H9 (cell line): ENCODE measurements at regions not wholly inside any gene's neighbourhood (a gene's known extent, or its start where the extent isn't known, plus 50 kb on each side); places are given as distances from the start of the nearest gene placed in this dataset.

Experiments used
- DNase-seq: peaks from one replicate; pipeline ENCODE4 v3.0.0-alpha.2; 2017
- H2AFZ ChIP-seq: one replicate; pipeline ENCODE4 v1.6.1; 2013; ENCODE audit warnings: mild to moderate bottlenecking, low read length, control low read depth, moderate library complexity
- H2AK5ac ChIP-seq: 2 replicates; pipeline ENCODE4 v1.6.1; 2013; ENCODE audit warnings: low read length, control low read depth, mixed read lengths; ENCODE audit not compliant: insufficient read length
- H2BK120ac ChIP-seq: one replicate; pipeline ENCODE4 v1.6.1; 2013; ENCODE audit warnings: low read depth, mild to moderate bottlenecking, low read length, control low read depth, inconsistent platforms; ENCODE audit not compliant: poor library complexity, severe bottlenecking
- H2BK12ac ChIP-seq: 2 replicates; pipeline ENCODE4 v1.6.1; 2013; ENCODE audit warnings: low read length, control low read depth, mixed read lengths, low read depth; ENCODE audit not compliant: insufficient read length
- H2BK15ac ChIP-seq: 2 replicates; pipeline ENCODE4 v1.6.1; 2013; ENCODE audit warnings: low read depth, low read length, control low read depth
- H2BK20ac ChIP-seq: one replicate; pipeline ENCODE4 v1.6.1; 2013; ENCODE audit warnings: low read depth, mild to moderate bottlenecking, low read length, control low read depth, inconsistent platforms; ENCODE audit not compliant: poor library complexity, severe bottlenecking
- H2BK5ac ChIP-seq: 2 replicates; pipeline ENCODE4 v1.6.1; 2013; ENCODE audit warnings: low read length, control low read depth, mixed read lengths; ENCODE audit not compliant: insufficient read length
- H3K14ac ChIP-seq: 2 replicates; pipeline ENCODE4 v1.6.1; 2013; ENCODE audit warnings: low read length, control low read depth; ENCODE audit not compliant: insufficient read depth
- H3K18ac ChIP-seq: 2 replicates; pipeline ENCODE4 v1.6.1; 2013; ENCODE audit warnings: low read depth, mild to moderate bottlenecking, mixed read lengths, low read length, control low read depth; ENCODE audit not compliant: insufficient read length
- H3K23ac ChIP-seq: 2 replicates; pipeline ENCODE4 v1.6.1; 2013; ENCODE audit warnings: low read length, control low read depth, mixed read lengths, low read depth; ENCODE audit not compliant: insufficient read length
- H3K23me2 ChIP-seq: 2 replicates; pipeline ENCODE4 v1.6.1; 2013; ENCODE audit warnings: low read depth, mild to moderate bottlenecking, mixed read lengths, low read length, control low read depth; ENCODE audit not compliant: insufficient read length, poor library complexity, severe bottlenecking
- H3K27ac ChIP-seq: 2 replicates; pipeline ENCODE4 v1.5.1; 2013; ENCODE audit warnings: low read length, control low read depth, mixed read lengths, low read depth; ENCODE audit not compliant: insufficient read length
- H3K27me3 ChIP-seq: 2 replicates; pipeline ENCODE4 v1.6.1; 2013; ENCODE audit warnings: low read length, control low read depth, inconsistent platforms; ENCODE audit not compliant: insufficient read depth
- H3K4ac ChIP-seq: 2 replicates; pipeline ENCODE4 v1.6.1; 2013; ENCODE audit warnings: low read depth, mild to moderate bottlenecking, control low read depth, inconsistent platforms, low read length, moderate library complexity
- H3K4me1 ChIP-seq: 2 replicates; pipeline ENCODE4 v1.6.1; 2013; ENCODE audit warnings: low read length, control low read depth, inconsistent platforms; ENCODE audit not compliant: insufficient read depth
- H3K4me2 ChIP-seq: 2 replicates; pipeline ENCODE4 v1.6.1; 2013; ENCODE audit warnings: low read length, control low read depth, mixed read lengths; ENCODE audit not compliant: insufficient read length, insufficient read depth
- H3K56ac ChIP-seq: 2 replicates; pipeline ENCODE4 v1.6.1; 2013; ENCODE audit warnings: low read depth, mild to moderate bottlenecking, mixed read lengths, low read length, control low read depth; ENCODE audit not compliant: insufficient read length
- H3K79me1 ChIP-seq: 2 replicates; pipeline ENCODE4 v1.6.1; 2013; ENCODE audit warnings: low read depth, mild to moderate bottlenecking, moderate library complexity, low read length, control low read depth, inconsistent platforms; ENCODE audit not compliant: insufficient read depth, poor library complexity, severe bottlenecking
- H3K79me2 ChIP-seq: 2 replicates; pipeline ENCODE4 v1.6.1; 2013; ENCODE audit warnings: low read length, control low read depth, inconsistent platforms; ENCODE audit not compliant: insufficient read depth
- H3K9ac ChIP-seq: 2 replicates; pipeline ENCODE4 v1.6.1; 2013; ENCODE audit warnings: low read length, control low read depth, mixed read lengths; ENCODE audit not compliant: insufficient read length; ENCODE audit errors: extremely low read depth
- H3K9me3 ChIP-seq: one replicate; pipeline ENCODE4 v1.6.1; 2013; ENCODE audit warnings: low read depth, low read length, inconsistent platforms; ENCODE audit not compliant: control insufficient read depth
- H3T11ph ChIP-seq: one replicate; pipeline ENCODE4 v1.6.1; 2013; ENCODE audit warnings: mild to moderate bottlenecking, low read length, control low read depth, inconsistent platforms
- H4K20me1 ChIP-seq: one replicate; pipeline ENCODE4 v1.6.1; 2013; ENCODE audit not compliant: control insufficient read depth, insufficient read length, insufficient read depth
- H4K5ac ChIP-seq: 2 replicates; pipeline ENCODE4 v1.6.1; 2013; ENCODE audit warnings: low read depth, mild to moderate bottlenecking, mixed read lengths, low read length, control low read depth; ENCODE audit not compliant: insufficient read length
- H4K8ac ChIP-seq: replicated peaks from 2 replicates; pipeline ENCODE4 v1.6.1; 2013; ENCODE audit warnings: low read length, control low read depth, mixed read lengths, low read depth; ENCODE audit not compliant: insufficient read length
- H4K91ac ChIP-seq: 2 replicates; pipeline ENCODE4 v1.6.1; 2013; ENCODE audit warnings: low read depth, mild to moderate bottlenecking, moderate library complexity, mixed read lengths, low read length, control low read depth; ENCODE audit not compliant: insufficient read length
- H3K27ac Mint-ChIP-seq, 3 experiments: 2 replicates in 2 of 3; 3 replicates in 1 of 3; pipeline ENCODE4 v1.8.0; 2020 to 2021; ENCODE audit warnings: mixed read lengths in 3 of 3, mild to moderate bottlenecking in 1 of 3, moderate library complexity in 1 of 3
- H3K27me3 Mint-ChIP-seq: 2 replicates; pipeline ENCODE4 v1.8.0; 2021; ENCODE audit warnings: low read depth, mild to moderate bottlenecking, moderate library complexity, mixed read lengths
- H3K36me3 Mint-ChIP-seq, 3 experiments: 2 replicates in 2 of 3; 3 replicates in 1 of 3; pipeline ENCODE4 v1.8.0; 2020 to 2021; ENCODE audit warnings: low read depth in 3 of 3, mixed read lengths in 3 of 3; ENCODE audit not compliant: insufficient read depth in 1 of 3
- H3K4me1 Mint-ChIP-seq, 2 experiments: 2 replicates each; pipeline ENCODE4 v1.8.0; 2020; ENCODE audit warnings: mixed read lengths in 2 of 2
- H3K4me3 Mint-ChIP-seq, 2 experiments: 2 replicates in 1 of 2; 3 replicates in 1 of 2; pipeline ENCODE4 v1.8.0; 2020 to 2021; ENCODE audit warnings: mild to moderate bottlenecking in 2 of 2, mixed read lengths in 2 of 2, moderate library complexity in 1 of 2
- H3K9me3 Mint-ChIP-seq, 2 experiments: 2 replicates in 1 of 2; 3 replicates in 1 of 2; pipeline ENCODE4 v1.8.0; 2020; ENCODE audit warnings: mild to moderate bottlenecking in 2 of 2, mixed read lengths in 2 of 2, moderate library complexity in 1 of 2
- WGBS: extraction: QIAGEN DNeasy Blood & Tissue Kit; methylation state at CpG from one replicate; pipeline ENCODE4 v1.1.7; 2013; ENCODE audit warnings: missing lambda C conversion rate, low lambda C conversion rate, mixed read lengths; ENCODE audit not compliant: insufficient read length; ENCODE audit errors: extremely low coverage; 5-methylcytosine and 5-hydroxymethylcytosine counted together
- TF ChIP-seq, protein P1 (sequence below): fragments of 200-600 bp; sonication (generic); conservative IDR thresholded peaks from 3 replicates; pipeline ENCODE4 v1.8.0; 2021; ENCODE audit warnings: antibody characterized with exemption, mild to moderate bottlenecking

DNA sequence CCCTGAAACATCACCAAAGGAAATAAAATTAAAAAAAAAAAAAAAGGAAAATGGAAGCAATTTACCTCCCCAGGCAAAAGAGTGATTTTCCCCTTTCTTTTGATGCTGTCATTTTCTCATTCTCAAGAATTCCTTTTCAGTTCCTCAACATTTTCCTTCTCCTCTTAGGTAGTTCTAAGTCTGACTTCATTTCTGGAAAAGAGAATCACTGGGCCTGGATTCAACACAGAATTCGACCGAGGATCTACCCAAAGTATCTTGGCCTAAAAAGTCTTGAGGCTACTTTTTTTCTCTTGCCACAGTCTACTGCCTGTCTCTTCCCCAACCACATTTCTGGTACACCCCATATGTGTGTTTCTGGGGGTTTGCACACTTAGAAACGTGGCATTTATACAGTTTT lies 717.8 kb upstream of the TBX3 start:
- H4K8ac ChIP-seq = no peak overlapping the region
- H3K9ac ChIP-seq = no peak overlapping the region
- H2BK15ac ChIP-seq = no peak overlapping the region
- Mint-ChIP-seq H3K4me3 (no peak overlapping the region), H3K4me1 (peaks cover 3 to 6% of the 10 kb centered on the region in 2 experiments), H3K27ac (no peak overlapping the region), H3K9me3 (peaks cover 5 to 8% of the 10 kb centered on the region in 2 experiments; a peak in 4 of 5 replicates), H3K36me3 (peaks cover 0 to 3% (median 2%) of the 10 kb centered on the region in 3 experiments; a peak in 2 of 7 replicates), H3K27me3 (peaks cover 8% of the 10 kb centered on the region)
- no peaks in the 10 kb centered on the region for H3K9me3 ChIP-seq
- no peak overlapping the region for H2AK5ac ChIP-seq
- H2BK5ac ChIP-seq = no peak overlapping the region
- H3K79me1 ChIP-seq = no peaks in the 10 kb centered on the region
- H3K18ac ChIP-seq = no peak overlapping the region
- no peak for DNase-seq
- no peak overlapping the region for H2BK120ac ChIP-seq
- WGBS = no CpG with 5 or more reads among the region's 3 CpGs
- H3K79me2 ChIP-seq = no peaks in the 10 kb centered on the region
- H4K20me1 ChIP-seq = no peaks in the 10 kb centered on the region
- TF ChIP-seq, protein P1, sequence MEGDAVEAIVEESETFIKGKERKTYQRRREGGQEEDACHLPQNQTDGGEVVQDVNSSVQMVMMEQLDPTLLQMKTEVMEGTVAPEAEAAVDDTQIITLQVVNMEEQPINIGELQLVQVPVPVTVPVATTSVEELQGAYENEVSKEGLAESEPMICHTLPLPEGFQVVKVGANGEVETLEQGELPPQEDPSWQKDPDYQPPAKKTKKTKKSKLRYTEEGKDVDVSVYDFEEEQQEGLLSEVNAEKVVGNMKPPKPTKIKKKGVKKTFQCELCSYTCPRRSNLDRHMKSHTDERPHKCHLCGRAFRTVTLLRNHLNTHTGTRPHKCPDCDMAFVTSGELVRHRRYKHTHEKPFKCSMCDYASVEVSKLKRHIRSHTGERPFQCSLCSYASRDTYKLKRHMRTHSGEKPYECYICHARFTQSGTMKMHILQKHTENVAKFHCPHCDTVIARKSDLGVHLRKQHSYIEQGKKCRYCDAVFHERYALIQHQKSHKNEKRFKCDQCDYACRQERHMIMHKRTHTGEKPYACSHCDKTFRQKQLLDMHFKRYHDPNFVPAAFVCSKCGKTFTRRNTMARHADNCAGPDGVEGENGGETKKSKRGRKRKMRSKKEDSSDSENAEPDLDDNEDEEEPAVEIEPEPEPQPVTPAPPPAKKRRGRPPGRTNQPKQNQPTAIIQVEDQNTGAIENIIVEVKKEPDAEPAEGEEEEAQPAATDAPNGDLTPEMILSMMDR = no peak
- H3K4me2 ChIP-seq = no peak overlapping the region
- no peak overlapping the region for H2AFZ ChIP-seq
- no peak overlapping the region for H3K14ac ChIP-seq
- no peak overlapping the region for H3T11ph ChIP-seq
- no peak overlapping the region for H2BK20ac ChIP-seq
- H2BK12ac ChIP-seq = no peak overlapping the region
- no peak overlapping the region for H3K27ac ChIP-seq
- H3K56ac ChIP-seq = no peak overlapping the region
- no peaks in the 10 kb centered on the region for H3K4me1 ChIP-seq
- H3K23me2 ChIP-seq = no peaks in the 10 kb centered on the region
- no peak overlapping the region for H4K5ac ChIP-seq
- no peaks in the 10 kb centered on the region; the same call in 1 of the 2 replicates for H3K27me3 ChIP-seq
- H3K23ac ChIP-seq = no peak overlapping the region
- no peak overlapping the region for H4K91ac ChIP-seq
- H3K4ac ChIP-seq = no peak overlapping the region
